Gastroesophageal sphincter (tissue), 4 donors: ENCODE measurements at regions not wholly inside any gene's neighbourhood (a gene's known extent, or its start where the extent isn't known, plus 50 kb on each side); places are given as distances from the start of the nearest gene placed in this dataset.

ENCODE experiments used
- ATAC-seq: fragments of 150-250 bp; one replicate; pipeline ENCODE4 v1.9.1; 2016; ENCODE audit warnings: mild to moderate bottlenecking, moderate library complexity
- H3K27ac ChIP-seq, 4 donors: fragments of 200-600 bp; sonication (generic) in 3 of 4; 1 replicate in 3 of 4; 2 replicates in 1 of 4; pipeline ENCODE4 v1.5.1; 2016 to 2019
- H3K27me3 ChIP-seq: fragments of 200-600 bp; sonication (generic); one replicate; pipeline ENCODE4 v1.5.1; 2019
- H3K36me3 ChIP-seq, 2 donors: fragments of 200-600 bp; sonication (generic); one replicate each; pipeline ENCODE4 v1.5.1; 2019; ENCODE audit warnings: control low read depth in 1 of 2
- H3K4me1 ChIP-seq, 3 donors: fragments of 200-600 bp; sonication (generic); 1 replicate in 2 of 3; 2 replicates in 1 of 3; pipeline ENCODE4 v1.5.1; 2016 to 2019; ENCODE audit warnings: control low read depth in 2 of 3
- H3K4me3 ChIP-seq, 2 donors: fragments of 200-600 bp; sonication (generic); one replicate each; pipeline ENCODE4 v1.5.1; 2019; ENCODE audit warnings: mild to moderate bottlenecking in 1 of 2, moderate library complexity in 1 of 2
- H3K9me3 ChIP-seq, 3 donors: fragments of 200-600 bp; sonication (generic); one replicate each; pipeline ENCODE4 v1.5.1; 2017 to 2019; ENCODE audit warnings: control low read depth in 2 of 3
- EP300 ChIP-seq: sonication (generic); formaldehyde crosslinking; IDR thresholded peaks from one replicate; pipeline ENCODE4 v1.6.1; 2017; ENCODE audit warnings: antibody characterized with exemption, mild to moderate bottlenecking
- POLR2A ChIP-seq, 2 donors: fragments of 450-650 bp; IDR thresholded peaks; one replicate each; pipeline ENCODE4 v1.6.1; 2017; ENCODE audit warnings: antibody characterized with exemption in 2 of 2, mild to moderate bottlenecking in 2 of 2, moderate library complexity in 1 of 2
- POLR2AphosphoS5 ChIP-seq: sonication (generic); formaldehyde crosslinking; IDR thresholded peaks from one replicate; pipeline ENCODE4 v1.6.1; 2017; ENCODE audit warnings: antibody characterized with exemption
- WGBS, 2 donors: methylation state at CpG; one replicate each; pipeline ENCODE4 v1.1.5; 2018; ENCODE audit warnings: low coverage in 1 of 2; 5-methylcytosine and 5-hydroxymethylcytosine counted together
- TF ChIP-seq, protein P1 (sequence below), 4 experiments: fragments of 200-600 bp in 2 of 4; fragments of 450-650 bp in 2 of 4; sonication (generic) in 1 of 4; IDR thresholded peaks; one replicate each; pipeline ENCODE4 v1.5.1; 2017 to 2019; ENCODE audit warnings: antibody characterized with exemption in 4 of 4, mild to moderate bottlenecking in 2 of 4, moderate library complexity in 2 of 4

DNA sequence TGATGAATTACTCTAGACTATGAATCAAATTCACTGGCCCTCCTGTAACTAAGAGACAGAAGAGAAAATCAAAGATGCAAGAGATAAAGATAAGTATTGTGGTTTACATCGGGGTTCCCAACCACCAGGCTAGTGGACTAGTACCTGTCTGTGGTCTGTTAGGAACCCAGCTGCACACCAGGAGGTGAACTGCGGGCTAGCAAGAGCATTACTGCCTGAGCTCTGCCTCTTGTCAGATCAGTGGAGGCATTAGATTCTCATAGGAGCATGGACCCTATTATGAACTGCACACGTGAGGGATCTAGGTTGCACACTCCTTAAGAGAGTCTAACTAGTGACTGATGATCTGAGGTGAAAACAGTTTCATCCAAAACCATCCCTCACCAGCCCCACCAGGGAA lies 58.9 kb upstream of the DUSP10 start:
- 51 to 67% methylated on average over 1 to 2 of the region's 3 CpGs for WGBS, 2 donors
- Histone ChIP-seq H3K27ac (no peak overlapping the region), H3K27me3 (no peaks in the 10 kb centered on the region), H3K4me3 (no peak overlapping the region), H3K36me3 (no peaks in the 10 kb centered on the region), H3K4me1 (no peaks in the 10 kb centered on the region), H3K9me3 (peaks cover 0 to 4% (median 0%) of the 10 kb centered on the region in 3 donors)
- ATAC-seq, result no peak
- TF ChIP-seq, protein P1, sequence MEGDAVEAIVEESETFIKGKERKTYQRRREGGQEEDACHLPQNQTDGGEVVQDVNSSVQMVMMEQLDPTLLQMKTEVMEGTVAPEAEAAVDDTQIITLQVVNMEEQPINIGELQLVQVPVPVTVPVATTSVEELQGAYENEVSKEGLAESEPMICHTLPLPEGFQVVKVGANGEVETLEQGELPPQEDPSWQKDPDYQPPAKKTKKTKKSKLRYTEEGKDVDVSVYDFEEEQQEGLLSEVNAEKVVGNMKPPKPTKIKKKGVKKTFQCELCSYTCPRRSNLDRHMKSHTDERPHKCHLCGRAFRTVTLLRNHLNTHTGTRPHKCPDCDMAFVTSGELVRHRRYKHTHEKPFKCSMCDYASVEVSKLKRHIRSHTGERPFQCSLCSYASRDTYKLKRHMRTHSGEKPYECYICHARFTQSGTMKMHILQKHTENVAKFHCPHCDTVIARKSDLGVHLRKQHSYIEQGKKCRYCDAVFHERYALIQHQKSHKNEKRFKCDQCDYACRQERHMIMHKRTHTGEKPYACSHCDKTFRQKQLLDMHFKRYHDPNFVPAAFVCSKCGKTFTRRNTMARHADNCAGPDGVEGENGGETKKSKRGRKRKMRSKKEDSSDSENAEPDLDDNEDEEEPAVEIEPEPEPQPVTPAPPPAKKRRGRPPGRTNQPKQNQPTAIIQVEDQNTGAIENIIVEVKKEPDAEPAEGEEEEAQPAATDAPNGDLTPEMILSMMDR (IDR thresholded peaks at IDR 0.05), result no peak
- TF ChIP-seq EP300 (no peak), POLR2AphosphoS5 (no peak), POLR2A (IDR thresholded peaks at IDR 0.05) (no peak)

DNA sequence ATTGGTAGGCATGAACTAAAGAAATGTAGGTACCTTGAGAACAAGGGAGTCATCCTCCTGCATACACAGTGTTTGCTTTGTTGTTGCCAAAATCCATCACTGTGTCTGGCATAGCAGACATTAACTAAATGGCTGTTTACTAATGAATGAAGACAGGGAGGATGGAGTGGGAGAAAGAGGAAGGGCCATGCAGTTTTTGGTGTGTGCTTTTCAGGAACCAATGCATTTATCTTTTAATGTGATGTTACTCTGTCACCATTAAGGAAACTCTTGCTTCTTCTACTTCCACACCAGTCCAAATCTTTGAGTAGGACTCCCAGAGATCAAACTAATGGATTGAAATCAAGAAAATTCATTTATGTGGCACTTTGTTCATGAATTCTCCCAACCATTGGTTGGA lies 55.6 kb upstream of the DUSP10 start:
- Histone ChIP-seq H3K36me3 (no peaks in the 10 kb centered on the region), H3K4me3 (no peak overlapping the region), H3K9me3 (peaks cover 0 to 4% (median 0%) of the 10 kb centered on the region in 3 donors), H3K4me1 (no peaks in the 10 kb centered on the region), H3K27ac (no peak overlapping the region), H3K27me3 (no peaks in the 10 kb centered on the region)
- no peak for TF ChIP-seq EP300
- TF ChIP-seq POLR2A (IDR thresholded peaks at IDR 0.05), result no peak
- TF ChIP-seq, protein P1 (IDR thresholded peaks at IDR 0.05), result no peak
- no peak for TF ChIP-seq POLR2AphosphoS5
- ATAC-seq, result no peak

DNA sequence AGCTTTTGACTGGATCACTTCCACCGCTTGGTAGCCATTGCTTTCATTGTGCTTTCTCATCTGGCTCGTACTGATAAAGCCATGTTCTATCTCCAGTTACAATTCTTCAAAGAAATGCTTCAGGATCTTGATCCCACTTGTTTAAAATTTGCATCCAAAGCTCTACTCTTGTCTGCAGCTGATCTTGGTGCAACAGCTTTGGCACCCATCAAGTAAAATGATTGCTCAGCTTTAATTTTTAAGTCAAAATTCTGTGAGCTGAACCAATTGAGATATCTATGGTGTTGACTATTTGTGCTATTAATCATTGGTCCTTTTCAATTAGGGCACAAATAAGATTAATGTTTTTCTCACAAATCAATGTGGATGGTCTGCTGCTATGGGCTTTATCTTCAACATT lies 54.8 kb upstream of the DUSP10 start:
- no peak overlapping the region for H3K27ac ChIP-seq
- peaks cover 0 to 4% (median 0%) of the 10 kb centered on the region in 3 donors for H3K9me3 ChIP-seq
- H3K4me3 ChIP-seq, result no peak overlapping the region
- 90 to 94% methylated on average over 2 of the region's 2 CpGs for WGBS, 2 donors
- no peaks in the 10 kb centered on the region for H3K36me3 ChIP-seq
- H3K27me3 ChIP-seq, result no peaks in the 10 kb centered on the region
- no peak for ATAC-seq
- no peaks in the 10 kb centered on the region for H3K4me1 ChIP-seq
- TF ChIP-seq POLR2AphosphoS5, result no peak
- TF ChIP-seq POLR2A (IDR thresholded peaks at IDR 0.05), result no peak

DNA sequence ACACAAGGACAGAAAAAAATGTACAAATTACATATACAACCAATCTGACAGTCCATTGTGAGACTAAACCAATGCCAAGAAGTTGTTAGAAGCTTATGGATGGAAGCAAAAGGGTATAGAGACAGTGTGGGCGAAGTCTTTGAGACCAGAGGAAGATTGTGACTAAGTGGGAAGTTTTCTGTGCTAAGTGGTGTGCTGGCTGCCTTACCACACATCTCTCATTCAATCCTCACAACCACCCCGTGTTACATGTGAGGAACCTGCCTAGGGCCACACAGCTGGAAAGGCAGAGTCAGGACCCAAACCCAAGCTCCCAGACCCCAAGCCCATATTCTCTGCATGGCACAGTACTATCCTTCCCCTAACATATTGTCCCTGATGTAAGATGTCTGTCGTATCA lies 53.5 kb upstream of the DUSP10 start:
- no peak for ATAC-seq
- peaks cover 0 to 4% (median 0%) of the 10 kb centered on the region in 3 donors for H3K9me3 ChIP-seq
- H3K4me3 ChIP-seq, result no peak overlapping the region
- H3K4me1 ChIP-seq, result no peaks in the 10 kb centered on the region
- TF ChIP-seq EP300, result no peak
- no peak for TF ChIP-seq POLR2A (IDR thresholded peaks at IDR 0.05)
- TF ChIP-seq, protein P1 (IDR thresholded peaks at IDR 0.05), result no peak
- TF ChIP-seq POLR2AphosphoS5, result no peak
- WGBS, 2 donors, result 76 to 86% methylated on average over 2 to 3 of the region's 3 CpGs
- no peak overlapping the region for H3K27ac ChIP-seq
- H3K27me3 ChIP-seq, result no peaks in the 10 kb centered on the region
- H3K36me3 ChIP-seq, result no peaks in the 10 kb centered on the region

DNA sequence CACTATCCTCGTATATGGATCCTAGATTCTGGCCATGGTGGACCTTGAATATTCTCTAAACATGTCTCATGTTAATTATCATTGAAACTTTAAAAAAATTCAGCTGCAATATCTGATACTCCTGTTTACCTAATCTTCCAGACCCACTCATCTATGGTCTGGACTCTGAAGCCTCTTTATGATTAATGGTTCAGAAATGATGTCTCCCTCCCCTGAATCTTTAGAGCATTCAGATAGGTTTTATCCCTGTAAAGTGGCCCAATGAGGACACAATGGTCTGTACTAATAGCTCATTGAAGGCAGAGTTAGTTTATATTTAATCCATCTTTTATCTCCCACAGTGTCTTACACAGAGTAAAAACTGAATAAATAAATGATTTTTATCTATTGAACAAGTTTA lies 53.0 kb upstream of the DUSP10 start:
- Histone ChIP-seq H3K4me3 (no peak overlapping the region), H3K27ac (no peak overlapping the region), H3K36me3 (no peaks in the 10 kb centered on the region), H3K27me3 (no peaks in the 10 kb centered on the region), H3K9me3 (peaks cover 0 to 4% (median 0%) of the 10 kb centered on the region in 3 donors), H3K4me1 (no peaks in the 10 kb centered on the region)
- ATAC-seq, result no peak
- TF ChIP-seq POLR2AphosphoS5 (no peak), POLR2A (IDR thresholded peaks at IDR 0.05) (no peak), EP300 (no peak)
- TF ChIP-seq, protein P1 (IDR thresholded peaks at IDR 0.05), result no peak
- WGBS, 2 donors, result 60 to 86% methylated on average over 1 of the region's 1 CpG
